ENCODE measurements at regions not wholly inside any gene's neighbourhood (a gene's known extent, or its start where the extent isn't known, plus 50 kb on each side); places are given as distances from the start of the nearest gene placed in this dataset.

DNA sequence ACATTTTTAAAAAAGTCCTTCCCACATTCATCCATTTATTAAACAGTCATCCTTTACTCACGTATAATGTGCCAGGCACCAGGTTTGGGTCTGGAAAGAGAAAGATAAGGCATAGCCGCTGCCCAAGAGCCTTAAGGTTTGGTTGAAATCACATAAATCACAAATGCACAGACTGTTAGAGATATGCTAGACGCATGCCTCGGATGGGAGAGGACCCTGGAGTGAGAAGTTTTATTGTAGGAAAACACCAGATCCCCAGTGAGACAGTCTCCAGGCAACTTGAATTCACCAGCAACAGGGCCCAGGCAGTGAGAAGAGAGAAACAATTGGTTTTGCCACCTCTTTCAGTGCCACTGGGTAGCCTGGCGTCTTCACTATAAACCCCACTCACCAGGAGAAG is 305.9 kb upstream of the AMIGO2 start:
- CTCF ChIA-PET = no interaction called here
- no TSS peak for BruUV-seq (replicated peaks)
- Histone ChIP-seq H3K27ac (ENCODE audit: low read depth, low read length, poor library complexity, severe bottlenecking) (no peak overlapping the region), H3K27me3 (replicated peaks; ENCODE audit: insufficient read depth, low read depth, low read length, poor library complexity) (no peaks in the 10 kb centered on the region), H3K36me3 (ENCODE audit: insufficient read depth, low read length, poor library complexity, severe bottlenecking) (no peaks in the 10 kb centered on the region), H3K9me3 (ENCODE audit: low read depth, low read length, poor library complexity, severe bottlenecking) (no peaks in the 10 kb centered on the region), H3K4me1 (ENCODE audit: insufficient read depth, low read length, poor library complexity, severe bottlenecking) (peaks cover 8% of the 10 kb centered on the region), H3K4me3 (ENCODE audit: low read depth, low read length, poor library complexity, severe bottlenecking) (no peak overlapping the region)
- DNase-seq (ENCODE audit: low spot score) = no peak
- TF ChIP-seq EZH2 (IDR thresholded peaks at IDR 0.05; ENCODE audit: borderline replicate concordance, low read depth, low read length, poor library complexity, severe bottlenecking) = no peak
- POLR2A ChIA-PET (ENCODE audit: low non-redundant PET) = no interaction called here
- intact Hi-C loops (cut with micrococcal nuclease; ENCODE audit: unreplicated experiment) = no loop called here

GRCh38 chr12:47383942-47384341 is 304.2 kb upstream of the AMIGO2 start:
- H3K36me3 ChIP-seq (ENCODE audit: insufficient read depth, low read length, poor library complexity, severe bottlenecking) = no peaks in the 10 kb centered on the region
- DNase-seq (ENCODE audit: low spot score) = no peak
- no TSS peak for BruUV-seq (replicated peaks)
- H3K27me3 ChIP-seq (replicated peaks; ENCODE audit: insufficient read depth, low read depth, low read length, poor library complexity) = no peaks in the 10 kb centered on the region
- ChIA-PET POLR2A (ENCODE audit: low non-redundant PET) (interaction anchor here (0.7 kb wide), 1 partner anchor 433 kb away, joined by 3 read pairs; no protein-coding TSS in a partner anchor), CTCF (no interaction called here)
- H3K27ac ChIP-seq (ENCODE audit: low read depth, low read length, poor library complexity, severe bottlenecking) = no peak overlapping the region
- no peaks in the 10 kb centered on the region for H3K9me3 ChIP-seq (ENCODE audit: low read depth, low read length, poor library complexity, severe bottlenecking)
- TF ChIP-seq, protein P1, sequence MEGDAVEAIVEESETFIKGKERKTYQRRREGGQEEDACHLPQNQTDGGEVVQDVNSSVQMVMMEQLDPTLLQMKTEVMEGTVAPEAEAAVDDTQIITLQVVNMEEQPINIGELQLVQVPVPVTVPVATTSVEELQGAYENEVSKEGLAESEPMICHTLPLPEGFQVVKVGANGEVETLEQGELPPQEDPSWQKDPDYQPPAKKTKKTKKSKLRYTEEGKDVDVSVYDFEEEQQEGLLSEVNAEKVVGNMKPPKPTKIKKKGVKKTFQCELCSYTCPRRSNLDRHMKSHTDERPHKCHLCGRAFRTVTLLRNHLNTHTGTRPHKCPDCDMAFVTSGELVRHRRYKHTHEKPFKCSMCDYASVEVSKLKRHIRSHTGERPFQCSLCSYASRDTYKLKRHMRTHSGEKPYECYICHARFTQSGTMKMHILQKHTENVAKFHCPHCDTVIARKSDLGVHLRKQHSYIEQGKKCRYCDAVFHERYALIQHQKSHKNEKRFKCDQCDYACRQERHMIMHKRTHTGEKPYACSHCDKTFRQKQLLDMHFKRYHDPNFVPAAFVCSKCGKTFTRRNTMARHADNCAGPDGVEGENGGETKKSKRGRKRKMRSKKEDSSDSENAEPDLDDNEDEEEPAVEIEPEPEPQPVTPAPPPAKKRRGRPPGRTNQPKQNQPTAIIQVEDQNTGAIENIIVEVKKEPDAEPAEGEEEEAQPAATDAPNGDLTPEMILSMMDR (conservative IDR thresholded peaks at IDR 0.05; ENCODE audit: low read depth, low read length) = no peak
- intact Hi-C loops (cut with micrococcal nuclease; ENCODE audit: unreplicated experiment) = no loop called here
- H3K4me3 ChIP-seq (ENCODE audit: low read depth, low read length, poor library complexity, severe bottlenecking) = no peak overlapping the region
- H3K4me1 ChIP-seq (ENCODE audit: insufficient read depth, low read length, poor library complexity, severe bottlenecking) = peaks cover 8% of the 10 kb centered on the region

DNA sequence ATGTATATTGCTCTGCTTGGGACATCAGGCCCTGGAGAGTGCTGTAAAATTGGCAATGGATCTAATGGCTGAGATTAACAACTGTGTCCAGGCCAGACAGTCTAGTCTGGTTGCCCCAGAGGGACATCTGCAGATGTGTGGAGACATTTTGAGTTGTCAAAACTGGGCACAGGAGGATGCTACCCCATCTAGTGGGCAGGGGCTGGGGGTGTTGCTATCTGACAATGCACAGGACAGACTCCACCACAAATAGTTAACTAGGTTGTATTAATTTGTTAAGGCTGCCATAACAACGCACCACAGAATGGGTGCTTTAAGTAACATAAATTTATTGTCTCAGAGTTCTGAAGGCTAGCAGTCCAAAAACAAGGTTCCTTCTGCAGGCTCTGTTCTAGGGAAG is 302.5 kb upstream of the AMIGO2 start:
- no TSS peak for BruUV-seq (replicated peaks)
- ChIA-PET POLR2A (ENCODE audit: low non-redundant PET) (no interaction called here), CTCF (no interaction called here)
- TF ChIP-seq, protein P1 (conservative IDR thresholded peaks at IDR 0.05; ENCODE audit: low read depth, low read length) = no peak
- TF ChIP-seq EZH2 (IDR thresholded peaks at IDR 0.05; ENCODE audit: borderline replicate concordance, low read depth, low read length, poor library complexity, severe bottlenecking) = no peak
- no peaks in the 10 kb centered on the region for H3K36me3 ChIP-seq (ENCODE audit: insufficient read depth, low read length, poor library complexity, severe bottlenecking)
- intact Hi-C loops (cut with micrococcal nuclease; ENCODE audit: unreplicated experiment) = no loop called here
- no peak for DNase-seq (ENCODE audit: low spot score)
- peaks cover 15% of the 10 kb centered on the region for H3K4me1 ChIP-seq (ENCODE audit: insufficient read depth, low read length, poor library complexity, severe bottlenecking)
- no peaks in the 10 kb centered on the region for H3K9me3 ChIP-seq (ENCODE audit: low read depth, low read length, poor library complexity, severe bottlenecking)
- H3K27me3 ChIP-seq (replicated peaks; ENCODE audit: insufficient read depth, low read depth, low read length, poor library complexity) = no peaks in the 10 kb centered on the region
- H3K4me3 ChIP-seq (ENCODE audit: low read depth, low read length, poor library complexity, severe bottlenecking) = no peak overlapping the region
- no peak overlapping the region for H3K27ac ChIP-seq (ENCODE audit: low read depth, low read length, poor library complexity, severe bottlenecking)

DNA sequence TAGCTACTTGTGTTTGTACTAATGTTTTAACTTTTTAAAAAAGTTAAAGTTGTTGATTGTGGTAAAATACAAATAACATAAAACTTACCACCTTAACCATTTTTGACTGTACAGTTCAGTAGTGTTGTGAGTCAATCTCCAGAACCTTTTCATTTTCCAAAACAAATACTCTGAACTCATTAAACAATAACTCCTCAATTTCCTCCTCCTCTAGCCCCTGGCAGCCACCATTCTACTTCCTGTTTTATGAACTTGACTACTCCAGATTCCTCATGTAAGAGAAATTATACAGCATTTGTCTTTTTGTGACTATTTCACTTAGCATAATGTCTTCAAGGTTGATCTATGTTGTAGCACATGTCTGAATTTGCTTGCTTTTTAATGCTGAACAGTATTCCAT is 299.1 kb upstream of the AMIGO2 start:
- no peaks in the 10 kb centered on the region for H3K36me3 ChIP-seq (ENCODE audit: insufficient read depth, low read length, poor library complexity, severe bottlenecking)
- H3K27me3 ChIP-seq (replicated peaks; ENCODE audit: insufficient read depth, low read depth, low read length, poor library complexity) = no peaks in the 10 kb centered on the region
- TF ChIP-seq, protein P1 (conservative IDR thresholded peaks at IDR 0.05; ENCODE audit: low read depth, low read length) = no peak
- TF ChIP-seq EZH2 (IDR thresholded peaks at IDR 0.05; ENCODE audit: borderline replicate concordance, low read depth, low read length, poor library complexity, severe bottlenecking) = no peak
- ChIA-PET POLR2A (ENCODE audit: low non-redundant PET) (no interaction called here), CTCF (no interaction called here)
- H3K4me3 ChIP-seq (ENCODE audit: low read depth, low read length, poor library complexity, severe bottlenecking) = no peak overlapping the region
- H3K9me3 ChIP-seq (ENCODE audit: low read depth, low read length, poor library complexity, severe bottlenecking) = no peaks in the 10 kb centered on the region
- intact Hi-C loops (cut with micrococcal nuclease; ENCODE audit: unreplicated experiment) = no loop called here
- DNase-seq (ENCODE audit: low spot score) = no peak
- H3K27ac ChIP-seq (ENCODE audit: low read depth, low read length, poor library complexity, severe bottlenecking) = no peak overlapping the region
- BruUV-seq (replicated peaks) = no TSS peak
- H3K4me1 ChIP-seq (ENCODE audit: insufficient read depth, low read length, poor library complexity, severe bottlenecking) = peaks cover 17% of the 10 kb centered on the region
